ENCODE measurements at regions not wholly inside any gene's neighbourhood (a gene's known extent, or its start where the extent isn't known, plus 50 kb on each side); places are given as distances from the start of the nearest gene placed in this dataset.
"Not testable (repeated sequence)": the region's sequence is repeated elsewhere in the genome, so short reads cannot be mapped to it uniquely, and the experiment has no call there.

- no peak for DNase-seq
Observed at GRCh38 chr6:140393665-140394540, 1019.5 kb upstream of the CITED2 start.

- DNase-seq: no peak
Observed at GRCh38 chr6:140388815-140389214, 1014.4 kb upstream of the CITED2 start.

- no peak for DNase-seq
Observed at GRCh38 chr6:140388192-140388802, 1013.8 kb upstream of the CITED2 start.

- DNase-seq: no peak
Observed at GRCh38 chr6:140385679-140386078, 1011.2 kb upstream of the CITED2 start.

- DNase-seq: no peak
Observed at GRCh38 chr6:140382355-140382754, 1007.9 kb upstream of the CITED2 start.

- no peak for DNase-seq
Observed at GRCh38 chr6:140380427-140381218, 1006.2 kb upstream of the CITED2 start.

- no peak for DNase-seq
Observed at GRCh38 chr6:140379919-140380318, 1005.5 kb upstream of the CITED2 start.

- no peak for DNase-seq
Observed at GRCh38 chr6:140376209-140376608, 1001.8 kb upstream of the CITED2 start.

- DNase-seq: not testable (repeated sequence)
Observed at GRCh38 chr6:140373728-140374127, 999.3 kb upstream of the CITED2 start.

- DNase-seq: no peak
Observed at GRCh38 chr6:140372064-140372463, 997.6 kb upstream of the CITED2 start.

- no peak for DNase-seq
Observed at GRCh38 chr6:140370976-140371870, 996.8 kb upstream of the CITED2 start.

- DNase-seq: no peak
Observed at GRCh38 chr6:140370441-140370840, 996.0 kb upstream of the CITED2 start.

- DNase-seq: no peak
Observed at GRCh38 chr6:140366991-140367390, 992.5 kb upstream of the CITED2 start.

GRCh38 chr6:140364916-140365315, 990.5 kb upstream of the CITED2 start:
- DNase-seq: no peak

GRCh38 chr6:140360651-140361050, 986.2 kb upstream of the CITED2 start:
- DNase-seq: no peak

GRCh38 chr6:140355476-140355875, 981.0 kb upstream of the CITED2 start:
- DNase-seq: no peak

GRCh38 chr6:140354296-140354695, 979.8 kb upstream of the CITED2 start:
- no peak for DNase-seq

GRCh38 chr6:140353536-140353935, 979.1 kb upstream of the CITED2 start:
- DNase-seq: no peak

- no peak for DNase-seq
Observed at GRCh38 chr6:140346428-140346827, 972.0 kb upstream of the CITED2 start.

GRCh38 chr6:140345935-140346334, 971.5 kb upstream of the CITED2 start:
- DNase-seq: no peak

GRCh38 chr6:140344142-140344913, 969.9 kb upstream of the CITED2 start:
- DNase-seq: no peak

GRCh38 chr6:140343128-140343527, 968.7 kb upstream of the CITED2 start:
- DNase-seq: no peak
